GM21576 (cell line): ENCODE measurements at regions not wholly inside any gene's neighbourhood (a gene's known extent, or its start where the extent isn't known, plus 50 kb on each side); places are given as distances from the start of the nearest gene placed in this dataset.

Experiments used
- ATAC-seq: cut with Tn5 transposase; IDR thresholded peaks from one replicate; pipeline ENCODE4 v1.9.1; 2021; ENCODE audit warnings: mild to moderate bottlenecking, moderate library complexity; ENCODE audit not compliant: unreplicated experiment

DNA sequence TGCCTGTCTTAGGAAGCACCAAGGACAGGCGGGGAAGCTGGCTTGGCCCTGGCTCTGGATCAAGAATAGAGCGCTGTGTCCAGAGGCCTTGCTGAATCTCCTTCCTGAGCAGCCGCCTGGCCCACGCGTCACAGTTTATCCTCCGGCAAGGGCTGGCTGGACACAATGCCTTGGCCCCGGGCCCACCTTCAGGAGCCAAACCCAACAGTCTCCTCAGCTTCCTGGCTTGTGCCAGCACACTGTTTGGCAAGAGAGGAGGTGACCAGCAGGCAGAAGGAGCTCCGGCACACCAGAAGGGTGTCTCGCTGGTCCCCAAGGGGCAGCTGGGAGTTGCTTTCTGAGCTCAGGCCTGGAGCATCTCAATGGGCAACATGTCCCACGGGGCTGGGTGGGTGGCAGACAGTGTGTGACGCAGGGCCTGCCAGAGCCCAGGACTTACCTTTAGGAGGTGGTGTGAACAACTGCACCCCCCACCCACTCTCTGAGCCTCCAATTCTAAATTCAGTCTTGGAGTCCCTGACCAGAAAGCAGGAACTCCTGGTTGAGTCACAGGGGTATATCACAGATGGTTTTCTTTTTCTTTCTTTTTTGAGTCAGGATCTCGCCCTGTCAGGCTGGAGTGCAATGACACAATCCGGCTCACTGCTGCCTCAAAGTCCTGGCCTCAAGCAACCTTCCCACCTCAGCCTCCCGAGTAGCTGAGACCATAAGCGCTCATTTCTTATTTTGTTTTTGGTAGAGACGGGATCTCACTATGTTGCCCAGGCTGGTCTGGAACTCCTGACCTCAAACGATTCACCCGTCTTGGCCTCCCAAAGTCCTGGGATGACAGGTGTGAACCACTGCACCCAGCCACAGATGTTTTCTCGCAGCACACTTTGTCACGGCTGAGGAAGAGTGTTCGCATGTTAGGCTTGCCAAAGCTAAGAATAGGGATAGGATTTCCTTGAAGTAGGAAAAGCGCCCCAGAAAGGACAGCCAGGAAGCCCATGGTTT lies 361.2 kb downstream of the BCOR start:
- ATAC-seq: no peak

DNA sequence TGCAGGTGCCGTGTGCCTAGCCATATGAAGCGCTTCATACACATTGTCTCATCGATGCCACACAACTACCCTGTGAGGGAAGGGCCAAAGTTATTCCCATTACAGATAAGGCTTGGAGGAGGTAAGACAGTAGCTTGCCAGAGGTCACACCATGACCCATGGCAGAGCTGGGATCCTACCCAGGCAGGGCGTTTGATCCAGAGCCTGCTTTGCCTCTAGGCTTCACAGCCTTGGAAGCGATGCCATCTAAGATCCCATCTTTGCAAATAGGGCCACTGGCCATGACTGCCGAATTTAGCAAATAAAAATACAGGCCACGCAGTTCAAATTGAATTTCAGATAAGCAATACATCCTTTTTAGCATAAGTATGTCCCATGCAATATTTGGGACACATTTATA lies 358.2 kb downstream of the BCOR start:
- ATAC-seq: no peak

DNA sequence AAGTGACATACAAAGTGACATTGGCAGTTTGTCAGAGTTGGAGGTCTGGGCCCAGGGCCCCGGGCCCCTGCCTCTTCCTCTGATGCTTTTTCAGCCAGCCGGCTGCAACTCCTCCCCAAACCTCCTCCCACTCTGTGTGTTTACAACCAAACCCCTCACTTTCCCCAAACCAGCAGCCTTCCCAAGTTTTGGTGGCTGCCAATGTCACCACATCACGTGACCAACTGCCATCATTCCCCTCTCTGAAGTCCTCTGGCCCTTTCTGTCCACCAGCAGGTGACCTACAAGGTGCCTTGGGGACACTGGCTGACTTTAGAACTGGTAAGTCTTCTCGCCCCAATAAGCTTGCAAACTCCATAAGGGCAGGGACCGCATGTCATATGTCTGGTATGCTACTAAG lies 357.7 kb downstream of the BCOR start:
- ATAC-seq: no peak

DNA sequence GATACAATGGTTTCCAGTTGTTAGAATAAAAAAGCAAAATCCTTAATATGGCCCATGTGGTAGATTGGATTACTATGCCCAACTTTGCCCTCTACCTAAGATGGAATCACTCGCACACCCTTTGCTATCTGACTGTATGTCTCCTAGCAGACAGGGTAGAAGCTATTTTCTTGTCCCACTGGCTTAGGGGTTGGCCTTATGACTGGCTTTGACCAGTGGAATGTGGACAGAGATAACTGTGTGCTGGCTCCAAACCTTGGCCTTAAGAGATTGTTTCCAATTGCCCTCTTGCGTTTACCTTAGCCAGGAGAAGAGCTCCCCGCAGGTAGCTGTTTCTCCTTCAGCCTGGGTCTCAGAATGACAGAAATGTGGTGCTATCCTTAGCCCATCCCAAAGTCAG lies 355.9 kb downstream of the BCOR start:
- ATAC-seq: no peak

DNA sequence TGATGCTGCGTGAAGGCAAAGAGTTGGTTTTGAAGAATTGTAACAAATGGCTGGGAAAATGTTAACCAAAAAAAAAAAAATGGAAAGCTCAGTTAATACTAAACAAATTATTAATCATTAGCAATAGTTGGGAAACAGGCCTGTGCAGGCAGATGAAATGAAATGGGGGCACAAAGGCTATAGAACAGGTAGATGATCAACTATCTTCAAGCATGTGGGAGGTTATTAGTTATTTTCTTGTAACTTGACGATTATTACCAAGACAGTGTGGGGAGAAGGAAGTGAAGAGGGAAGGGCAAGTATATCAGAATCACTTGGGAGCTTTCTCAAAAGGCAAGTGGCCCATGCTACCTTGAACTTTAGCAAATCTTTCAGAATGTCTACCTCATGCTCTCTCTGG lies 351.9 kb downstream of the BCOR start:
- no peak for ATAC-seq

DNA sequence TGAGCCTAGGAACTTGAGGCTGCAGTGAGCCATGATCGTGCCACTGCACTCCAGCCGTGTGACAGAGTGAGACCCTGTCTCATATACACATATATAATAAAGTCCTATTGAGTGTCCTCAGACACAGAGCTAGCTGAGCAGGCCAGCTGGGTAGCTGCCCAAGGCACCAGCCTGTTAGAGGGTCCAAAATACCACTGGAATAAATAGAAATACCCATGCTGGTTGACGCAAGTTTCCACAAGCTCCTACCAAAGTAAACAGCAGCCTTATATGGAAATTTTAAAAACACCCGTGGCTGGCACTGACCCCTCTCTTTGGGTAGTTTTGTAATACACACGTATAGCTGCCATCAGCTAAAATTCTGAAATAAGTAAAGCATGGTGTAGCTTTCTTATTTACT lies 348.6 kb downstream of the BCOR start:
- no peak for ATAC-seq

DNA sequence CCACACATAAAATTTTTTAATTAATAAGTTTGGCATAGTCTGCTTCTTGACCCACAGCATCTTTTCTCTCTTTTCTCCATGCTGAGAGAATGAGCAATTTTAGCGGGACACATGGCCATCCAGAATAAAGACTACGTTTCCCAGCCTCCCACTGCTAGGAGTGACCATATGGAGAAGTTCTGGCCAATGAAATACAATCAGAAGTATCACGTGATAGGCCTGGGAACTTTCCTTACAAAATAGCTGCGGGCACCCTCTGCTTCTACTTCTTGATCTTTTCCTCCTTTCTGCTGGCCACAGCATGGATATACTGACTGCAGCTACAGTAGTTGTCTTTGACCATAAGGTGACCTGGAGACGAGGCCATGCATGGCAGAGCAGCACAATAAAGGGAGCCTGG lies 348.0 kb downstream of the BCOR start:
- ATAC-seq: no peak

DNA sequence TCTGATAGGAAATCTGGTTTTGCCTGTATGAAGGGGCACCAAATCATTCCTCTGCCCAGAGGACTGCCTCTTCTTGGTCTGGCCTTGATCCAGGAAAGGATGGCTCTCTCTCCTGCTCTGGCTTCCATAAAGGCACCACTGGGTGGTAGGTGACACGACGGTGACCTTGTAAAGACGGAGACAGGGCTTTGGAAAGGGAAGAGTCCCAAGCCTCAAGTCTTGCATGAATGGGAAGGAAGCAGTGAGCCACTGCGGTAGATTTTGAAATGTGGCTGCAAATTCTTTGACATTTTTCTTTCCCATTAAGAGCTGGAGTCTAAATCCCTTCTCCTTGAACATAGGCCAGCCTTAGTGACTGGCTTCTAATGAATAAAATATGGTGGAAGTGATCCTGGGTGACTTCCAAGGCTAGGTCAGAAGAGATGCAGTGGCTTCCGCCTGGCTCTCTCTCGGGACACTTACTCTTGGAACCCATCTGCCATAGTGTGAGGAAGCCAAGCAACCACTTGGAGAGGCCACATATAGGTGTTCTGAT lies 347.4 kb downstream of the BCOR start:
- no peak for ATAC-seq

DNA sequence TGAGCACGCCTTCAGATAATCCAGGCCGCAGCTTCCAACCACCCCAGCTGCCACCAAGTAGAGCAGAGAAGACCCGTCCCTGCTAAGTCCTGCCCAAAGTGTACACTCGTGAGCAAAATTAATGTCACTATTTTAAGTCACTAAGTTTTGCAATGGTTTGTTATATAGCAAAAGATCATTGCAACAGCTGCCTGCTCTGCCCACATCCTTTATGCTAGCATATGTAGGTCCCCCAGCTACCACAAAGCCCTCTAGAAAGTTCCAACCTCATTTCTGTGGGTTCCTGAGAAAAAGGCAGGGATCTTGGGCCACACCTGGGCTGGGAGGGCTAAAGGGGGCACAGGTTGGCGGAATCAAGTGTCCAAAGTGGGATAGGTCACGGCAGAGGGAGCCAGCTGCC lies 346.9 kb downstream of the BCOR start:
- ATAC-seq: no peak

DNA sequence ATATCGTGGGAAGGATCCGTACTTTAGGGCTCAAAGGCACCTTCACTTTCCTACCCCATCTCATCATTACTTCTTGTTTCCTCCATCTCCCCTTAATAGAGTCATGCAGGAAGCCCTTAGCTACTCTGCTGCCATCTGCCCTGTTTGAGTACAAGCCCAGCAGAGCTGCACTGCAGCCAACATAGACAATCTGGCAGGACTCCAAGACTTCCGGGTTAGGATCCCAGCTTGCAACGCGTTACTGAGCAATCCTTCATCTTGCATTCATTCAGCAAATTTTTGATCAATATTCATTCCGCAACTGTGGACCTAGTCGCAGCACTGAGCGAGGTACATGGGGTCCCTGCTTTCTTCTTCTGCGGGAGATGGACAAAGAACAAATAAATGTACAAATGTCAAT lies 344.9 kb downstream of the BCOR start:
- ATAC-seq: no peak

DNA sequence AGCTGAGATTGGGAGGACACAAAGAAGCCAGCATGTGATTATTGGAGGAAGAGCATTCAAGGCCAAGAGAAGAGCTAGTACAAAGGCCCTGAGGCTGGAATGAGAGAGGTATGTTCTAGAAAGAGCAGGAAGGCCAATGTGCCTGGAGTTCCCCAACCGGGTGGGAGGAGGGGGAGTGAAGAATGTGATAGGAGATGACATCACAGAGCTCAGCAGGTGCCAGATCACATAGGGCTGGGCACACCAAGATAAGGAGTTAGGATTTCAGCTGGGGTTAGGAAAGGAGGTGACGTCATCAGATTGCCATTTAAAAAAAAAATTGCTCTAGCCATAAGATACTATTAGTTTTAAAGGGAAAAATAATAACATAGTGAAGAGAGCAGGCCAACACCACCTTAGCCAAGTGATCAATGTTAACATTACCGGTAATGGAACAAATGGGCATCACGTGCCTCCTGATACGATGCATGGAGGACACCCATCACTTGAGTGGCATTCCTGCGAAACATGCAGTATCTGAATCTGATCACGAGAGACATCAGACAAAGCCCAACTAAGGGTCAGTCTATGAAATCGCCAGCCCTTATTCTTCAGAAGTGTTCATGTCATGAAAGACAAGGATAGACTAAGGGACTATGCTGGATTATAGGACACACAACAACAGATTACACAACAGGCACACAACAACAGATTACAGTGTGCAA lies 344.3 kb downstream of the BCOR start:
- ATAC-seq: no peak

DNA sequence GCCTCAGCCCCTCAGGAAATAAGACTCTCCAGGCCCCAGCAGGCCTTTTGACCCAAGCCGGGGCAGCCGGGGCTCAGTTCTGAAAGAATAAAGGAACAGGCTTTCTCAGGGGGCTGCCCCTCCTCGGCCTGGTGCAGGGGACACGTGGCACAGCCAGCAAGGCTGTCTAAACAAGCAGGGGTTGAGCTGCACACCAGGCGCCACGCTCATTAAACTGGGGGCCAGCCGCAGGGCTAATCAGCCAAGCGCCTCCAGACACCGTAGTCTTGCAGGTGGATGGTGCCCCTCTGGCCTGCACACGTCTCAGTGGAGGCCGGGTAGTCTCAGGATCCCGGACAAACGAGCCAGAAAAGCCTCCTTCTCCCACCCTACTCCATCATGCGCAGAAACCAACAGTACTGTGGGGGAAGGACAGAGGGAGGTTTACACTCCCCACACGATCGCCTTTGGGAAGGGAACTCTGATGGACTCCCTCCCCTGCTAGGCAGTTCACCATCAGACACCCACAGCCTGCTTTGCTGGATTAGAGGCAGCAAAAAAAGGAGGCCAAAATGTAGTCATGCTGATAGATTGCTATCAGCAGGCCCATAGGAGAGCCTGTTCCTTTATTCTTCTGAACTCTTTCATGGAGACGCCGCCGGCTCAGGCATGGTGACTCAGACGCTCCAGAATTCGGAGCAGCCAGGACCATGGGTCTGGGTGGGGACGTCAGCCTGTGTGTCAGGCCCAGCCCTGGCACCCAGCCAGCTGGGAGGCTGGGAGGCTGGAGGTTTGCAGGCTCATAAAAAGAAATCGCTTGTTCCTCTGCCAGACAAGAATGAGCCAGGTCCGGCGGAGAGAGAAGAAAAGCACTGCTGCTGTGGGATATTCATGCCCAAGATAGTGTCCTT lies 342.4 kb downstream of the BCOR start:
- ATAC-seq: no peak

DNA sequence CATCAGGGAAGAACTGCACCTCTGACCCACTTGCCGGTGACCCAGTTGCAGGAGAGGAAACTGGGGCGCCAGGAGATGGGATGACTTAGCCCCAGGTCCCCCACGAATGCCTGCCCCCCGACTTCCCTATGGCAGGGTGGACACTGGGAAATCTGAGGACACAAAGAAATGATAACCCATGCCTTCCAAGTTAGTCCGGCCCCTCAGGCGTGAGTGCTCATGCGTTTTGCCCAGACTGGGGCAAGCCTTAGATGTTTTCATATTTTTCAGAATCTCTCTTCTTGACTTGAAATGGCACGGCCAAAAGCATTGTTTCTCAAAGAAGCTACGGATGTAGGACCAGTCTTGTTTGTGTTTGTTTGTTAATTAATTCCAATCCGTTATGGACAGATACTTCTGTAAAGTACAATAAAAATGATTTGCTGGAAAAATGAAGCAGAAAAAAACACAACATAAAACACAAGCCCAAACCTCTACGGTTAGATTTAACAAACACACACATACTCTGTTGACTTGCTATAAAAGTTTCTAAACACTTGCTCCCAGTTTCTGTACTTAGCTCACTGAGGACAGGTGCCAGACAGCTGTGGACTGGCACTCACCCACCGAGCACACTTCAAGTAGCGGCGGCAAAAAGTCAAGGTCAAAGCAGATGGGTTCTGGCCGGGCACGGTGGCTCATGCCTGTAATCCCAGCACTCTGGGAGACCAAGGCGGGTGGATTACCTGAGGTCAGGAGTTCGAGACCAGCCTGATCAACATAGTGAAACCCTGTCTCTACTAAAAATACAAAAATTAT lies 341.5 kb downstream of the BCOR start:
- no peak for ATAC-seq

DNA sequence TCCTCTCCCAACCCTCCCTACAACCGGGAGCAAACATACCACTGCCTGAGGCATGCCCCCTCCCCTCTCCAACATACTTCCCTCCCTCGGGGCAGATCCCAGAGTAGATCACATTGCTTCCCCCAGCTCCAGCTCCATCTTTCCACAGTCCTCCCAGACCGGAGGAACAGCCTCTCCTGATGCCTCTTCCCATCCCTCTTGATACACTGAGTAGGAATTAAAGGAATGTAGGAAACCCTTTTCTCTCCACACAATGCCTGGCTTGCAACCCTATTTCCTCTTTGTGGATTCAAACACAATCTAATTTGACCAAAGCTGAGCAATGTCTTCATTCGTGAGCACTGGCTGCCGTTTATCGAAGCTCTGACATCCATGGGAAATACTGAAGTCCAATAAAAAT lies 339.8 kb downstream of the BCOR start:
- no peak for ATAC-seq

DNA sequence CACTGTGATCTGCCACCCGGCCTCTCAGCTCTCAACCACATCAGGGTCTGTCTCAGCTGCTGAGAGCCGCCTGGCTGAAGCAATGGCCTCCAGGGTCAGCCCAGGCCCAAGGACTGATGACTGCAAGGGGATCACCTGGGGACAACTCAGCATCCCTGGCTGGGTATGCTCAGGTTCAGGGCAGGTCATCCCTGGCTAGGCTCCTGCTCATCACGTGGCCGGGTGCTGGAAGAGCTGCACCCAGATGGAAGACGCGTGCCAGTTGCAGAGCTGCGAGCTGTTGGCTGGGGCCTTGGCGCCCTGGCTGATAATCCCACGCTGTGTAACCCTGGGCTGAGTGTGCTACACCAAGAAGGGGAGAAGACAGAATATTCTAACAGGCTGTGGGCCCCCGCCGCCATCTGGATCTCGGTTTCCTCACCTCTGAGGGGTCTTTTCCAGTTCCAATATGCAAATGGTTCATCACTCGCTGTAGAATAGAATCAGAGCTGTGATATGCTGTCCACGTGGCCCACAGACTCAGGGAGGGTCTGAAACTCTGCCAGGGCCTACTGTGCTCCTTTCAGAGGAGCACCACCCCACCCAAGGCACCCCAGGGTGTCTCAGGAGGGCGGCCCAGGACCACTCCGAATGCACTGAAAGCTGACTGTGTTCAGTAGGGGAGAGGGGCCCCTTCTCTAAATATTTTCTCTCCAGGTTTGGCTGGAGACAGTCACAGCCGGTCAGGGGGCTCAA lies 338.8 kb downstream of the BCOR start:
- no peak for ATAC-seq

DNA sequence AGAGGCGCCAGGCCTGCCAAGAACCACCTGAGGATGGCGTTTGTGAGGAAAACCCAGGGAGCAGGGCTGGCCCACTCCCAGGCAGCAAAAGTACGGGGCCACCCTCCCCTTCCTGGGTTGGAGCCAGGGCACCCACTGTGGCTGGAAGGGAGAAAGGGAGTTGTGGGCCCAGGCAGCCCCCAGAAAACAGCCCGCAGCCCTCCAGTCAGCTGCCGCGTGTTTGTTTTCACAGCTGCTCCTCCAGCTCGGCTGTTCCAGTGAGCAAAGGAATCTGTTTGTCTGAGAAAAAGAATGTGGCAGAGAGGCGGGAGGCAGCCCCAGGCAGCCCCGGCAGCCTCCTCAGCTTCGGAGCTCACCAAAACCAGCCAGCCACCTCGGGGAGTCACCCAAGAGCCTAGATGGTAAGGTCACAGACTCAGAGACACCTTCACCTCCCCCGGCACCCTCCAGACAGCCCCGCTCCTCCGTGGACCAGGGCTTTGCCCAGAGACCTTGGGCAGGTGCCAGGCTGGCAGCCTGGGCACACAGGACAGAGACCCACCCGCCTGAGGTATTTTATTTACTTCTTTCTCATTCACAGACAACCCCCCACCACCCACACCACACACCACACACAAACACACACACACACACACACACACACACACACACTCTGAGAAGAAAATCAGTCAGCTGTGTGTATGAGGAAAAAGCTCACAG lies 338.1 kb downstream of the BCOR start:
- ATAC-seq: no peak

DNA sequence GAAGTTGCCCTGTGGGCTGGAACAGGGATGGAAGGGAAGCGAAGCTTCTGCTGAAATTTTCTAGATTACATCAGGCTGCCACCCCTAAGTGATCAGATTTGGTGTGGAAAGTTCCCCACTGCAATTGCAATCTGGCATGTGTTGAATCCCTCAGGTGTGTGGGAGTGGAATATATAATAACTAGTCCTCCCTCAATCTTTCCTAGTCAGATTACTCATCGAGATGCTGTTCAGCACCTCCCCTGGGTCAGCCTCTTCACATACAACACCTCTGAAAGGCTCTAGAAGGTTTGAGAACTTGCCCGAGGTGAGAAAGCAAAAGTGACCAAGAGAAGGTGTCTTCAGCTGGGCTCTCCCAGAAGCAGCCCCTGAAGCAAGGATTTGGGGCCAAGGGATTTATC lies 336.8 kb downstream of the BCOR start:
- ATAC-seq: no peak

DNA sequence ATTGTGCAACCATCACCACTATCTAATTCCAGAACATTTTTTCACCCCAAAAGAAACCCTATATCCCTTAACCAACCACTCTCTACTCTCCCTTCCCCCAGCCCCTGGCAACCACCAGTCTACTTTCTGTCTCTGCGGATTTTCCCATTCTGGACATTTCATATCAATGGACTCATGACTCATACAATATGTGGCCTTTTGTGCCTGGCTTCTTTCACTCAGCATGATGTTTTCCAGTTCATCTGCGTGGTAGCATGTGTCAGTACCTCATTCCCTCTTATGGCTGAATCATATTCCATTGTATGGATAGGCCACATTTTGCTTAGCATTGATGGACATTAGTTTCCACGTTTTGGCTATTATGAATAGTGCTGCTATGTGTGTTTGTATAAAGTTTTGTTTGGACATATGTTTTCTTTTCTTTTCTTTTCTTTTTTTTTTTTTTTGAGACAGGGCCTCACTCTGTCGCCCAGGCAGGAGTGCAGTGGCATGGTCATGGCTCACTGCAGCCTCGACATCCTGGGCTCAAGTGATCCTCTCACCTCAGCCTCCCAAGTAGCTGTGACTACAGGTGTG lies 335.4 kb downstream of the BCOR start:
- no peak for ATAC-seq
